Prostate gland (tissue), 2 donors: ENCODE measurements at regions not wholly inside any gene's neighbourhood (a gene's known extent, or its start where the extent isn't known, plus 50 kb on each side); places are given as distances from the start of the nearest gene placed in this dataset.

Source experiments
- DNase-seq: peaks from one replicate; pipeline ENCODE4 v3.0.0-alpha.2; 2019; ENCODE audit warnings: low spot score
- H3K27ac ChIP-seq, 2 donors: fragments of 200-600 bp; sonication (generic); 2 replicates each; pipeline ENCODE4 v1.5.1; 2017 to 2019
- H3K27me3 ChIP-seq: fragments of 200-600 bp; sonication (generic); replicated peaks from 2 replicates; pipeline ENCODE4 v1.5.1; 2019; ENCODE audit not compliant: insufficient read depth
- H3K36me3 ChIP-seq, 2 donors: fragments of 200-600 bp; sonication (generic); 1 replicate in 1 of 2; 2 replicates in 1 of 2; pipeline versions ENCODE4 v1.5.1 to v1.8.1; 2017 to 2019
- H3K4me1 ChIP-seq: fragments of 200-600 bp; sonication (generic); replicated peaks from 2 replicates; pipeline ENCODE4 v1.5.1; 2019
- H3K4me3 ChIP-seq, 2 donors: fragments of 200-600 bp; sonication (generic); 2 replicates each; pipeline ENCODE4 v1.5.1; 2017 to 2019
- H3K9me3 ChIP-seq: fragments of 200-600 bp; sonication (generic); 2 replicates; pipeline ENCODE4 v1.5.1; 2017
- CTCF ChIP-seq, 4 experiments: fragments of 200-600 bp in 2 of 4; fragments of 450-650 bp in 2 of 4; sonication (generic) in 2 of 4; IDR thresholded peaks; 1 replicate in 3 of 4; 2 replicates in 1 of 4; pipeline ENCODE4 v1.5.1; 2016 to 2019; ENCODE audit warnings: antibody characterized with exemption in 4 of 4, mild to moderate bottlenecking in 2 of 4, moderate library complexity in 2 of 4
- POLR2A ChIP-seq: fragments of 450-650 bp; IDR thresholded peaks from one replicate; pipeline ENCODE4 v1.6.1; 2016; ENCODE audit warnings: antibody characterized with exemption, mild to moderate bottlenecking
- POLR2AphosphoS5 ChIP-seq: sonication (generic); formaldehyde crosslinking; IDR thresholded peaks from one replicate; pipeline ENCODE4 v1.6.1; 2017; ENCODE audit warnings: antibody characterized with exemption
- WGBS: methylation state at CpG from one replicate; pipeline ENCODE4 v1.1.5; 2018; 5-methylcytosine and 5-hydroxymethylcytosine counted together
- intact Hi-C: fragments of 100-400 bp; cut with DNase I; formaldehyde crosslinking; loops from one replicate; pipeline ENCODE4 v1.14.2; 2022

GRCh38 chr18:77600674-77601073 is 351.0 kb downstream of the GALR1 start:
- intact Hi-C loops = no loop called here
- 95% methylated on average over 2 of the region's 2 CpGs for WGBS
- Histone ChIP-seq H3K27ac (no peak overlapping the region), H3K27me3 (no peaks in the 10 kb centered on the region), H3K4me3 (no peak overlapping the region), H3K9me3 (no peaks in the 10 kb centered on the region), H3K4me1 (no peaks in the 10 kb centered on the region), H3K36me3 (no peaks in the 10 kb centered on the region)
- no peak for DNase-seq
- TF ChIP-seq POLR2AphosphoS5 = no peak
- TF ChIP-seq CTCF (IDR thresholded peaks at IDR 0.05) = no peak
- TF ChIP-seq POLR2A = no peak

GRCh38 chr18:77601567-77601966 is 351.9 kb downstream of the GALR1 start:
- TF ChIP-seq CTCF (IDR thresholded peaks at IDR 0.05) (no peak), POLR2AphosphoS5 (no peak), POLR2A (no peak)
- no peak for DNase-seq
- Histone ChIP-seq H3K36me3 (no peaks in the 10 kb centered on the region), H3K4me3 (no peak overlapping the region), H3K4me1 (no peaks in the 10 kb centered on the region), H3K9me3 (no peaks in the 10 kb centered on the region), H3K27me3 (no peaks in the 10 kb centered on the region), H3K27ac (no peak overlapping the region)
- 84% methylated on average over 2 of the region's 2 CpGs for WGBS
- intact Hi-C loops = no loop called here

GRCh38 chr18:77607087-77607486 is 357.4 kb downstream of the GALR1 start:
- intact Hi-C loops = no loop called here
- WGBS = 93% methylated on average over 22 of the region's 22 CpGs
- Histone ChIP-seq H3K4me3 (no peak overlapping the region), H3K36me3 (no peaks in the 10 kb centered on the region), H3K27ac (no peak overlapping the region), H3K27me3 (no peaks in the 10 kb centered on the region), H3K9me3 (no peaks in the 10 kb centered on the region), H3K4me1 (no peaks in the 10 kb centered on the region)
- no peak for DNase-seq
- TF ChIP-seq CTCF (IDR thresholded peaks at IDR 0.05) = no peak
- no peak for TF ChIP-seq POLR2AphosphoS5
- TF ChIP-seq POLR2A = no peak

- no peaks in the 10 kb centered on the region for H3K36me3 ChIP-seq
- TF ChIP-seq POLR2A (no peak), CTCF (IDR thresholded peaks at IDR 0.05) (no peak), POLR2AphosphoS5 (no peak)
- no peak overlapping the region for H3K27ac ChIP-seq
- H3K27me3 ChIP-seq = no peaks in the 10 kb centered on the region
- 92% methylated on average over 10 of the region's 10 CpGs for WGBS
- H3K9me3 ChIP-seq = no peaks in the 10 kb centered on the region
- no peak overlapping the region for H3K4me3 ChIP-seq
- intact Hi-C loops = no loop called here
- no peaks in the 10 kb centered on the region for H3K4me1 ChIP-seq
- no peak for DNase-seq
Measured at GRCh38 chr18:77608807-77609206, 359.2 kb downstream of the GALR1 start.

GRCh38 chr18:77617694-77618093 is 368.0 kb downstream of the GALR1 start:
- Histone ChIP-seq H3K27me3 (peaks cover 4% of the 10 kb centered on the region), H3K36me3 (no peaks in the 10 kb centered on the region), H3K4me1 (no peaks in the 10 kb centered on the region), H3K4me3 (no peak overlapping the region), H3K27ac (no peak overlapping the region), H3K9me3 (no peaks in the 10 kb centered on the region)
- intact Hi-C loops = no loop called here
- no peak for DNase-seq
- TF ChIP-seq POLR2AphosphoS5 (no peak), POLR2A (no peak), CTCF (IDR thresholded peaks at IDR 0.05) (no peak)
- 63% methylated on average over 3 of the region's 3 CpGs for WGBS
